ENCODE measurements at regions not wholly inside any gene's neighbourhood (a gene's known extent, or its start where the extent isn't known, plus 50 kb on each side); places are given as distances from the start of the nearest gene placed in this dataset.

DNA sequence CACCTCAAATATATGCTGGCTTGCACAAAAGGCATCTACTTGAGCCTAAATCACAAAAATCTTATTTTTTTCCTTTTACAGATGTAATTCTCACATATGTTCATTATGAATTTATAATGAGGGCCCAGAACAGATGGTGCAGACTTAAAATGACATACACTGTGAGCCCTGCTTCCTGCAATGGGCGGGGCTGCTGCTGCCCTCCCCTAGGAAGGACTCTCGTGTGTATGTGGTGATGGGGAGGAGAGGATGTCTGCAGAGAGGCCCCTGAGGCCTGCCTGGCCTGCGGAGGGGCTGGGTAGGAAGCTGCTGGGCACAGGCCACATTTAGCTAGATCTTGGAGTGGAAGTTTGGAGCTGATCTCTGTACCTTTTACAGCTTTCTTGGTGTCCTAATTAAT, 233.4 kb upstream of the KIRREL3 start:
- DNase-seq (ENCODE audit: low read depth in 2 of 2), result no peak

DNA sequence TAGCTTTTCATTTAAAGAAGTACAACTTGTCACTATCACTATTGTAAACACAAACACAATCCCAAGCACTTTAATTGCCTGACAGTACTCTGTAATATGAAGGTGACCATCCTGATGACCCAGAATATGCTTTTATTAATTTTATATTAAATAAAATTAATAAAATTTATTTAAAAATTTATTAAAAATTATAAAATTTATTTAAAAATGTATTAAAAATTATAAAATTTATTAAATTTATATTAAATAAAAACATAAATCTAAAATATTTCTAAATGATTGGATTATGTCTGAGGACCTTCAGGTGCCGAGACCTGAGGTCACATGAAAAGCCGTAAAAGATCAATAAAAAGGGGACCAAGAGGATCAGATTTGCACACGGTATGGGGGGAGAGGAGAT, 229.8 kb upstream of the KIRREL3 start:
- DNase-seq (ENCODE audit: low read depth in 2 of 2), result no peak

DNA sequence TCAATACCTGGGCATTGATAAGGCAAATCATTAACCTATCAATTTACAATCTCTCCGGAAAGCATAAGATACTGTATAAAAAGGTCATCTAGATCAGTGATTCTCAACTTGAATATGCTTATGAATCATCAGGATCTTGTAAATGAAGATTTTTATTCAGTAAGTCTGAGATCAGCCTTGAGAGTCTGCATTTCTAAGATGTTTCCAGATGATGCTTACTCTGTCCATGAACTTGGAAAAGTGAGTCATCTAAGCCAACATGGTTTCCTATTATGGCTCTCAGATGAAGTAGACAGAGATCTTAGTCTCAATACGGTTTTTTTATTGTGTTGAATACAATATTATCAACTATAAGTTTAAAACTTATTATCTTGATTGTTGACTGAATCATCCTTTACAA, 226.4 kb upstream of the KIRREL3 start:
- no peak for DNase-seq (ENCODE audit: low read depth in 2 of 2)

DNA sequence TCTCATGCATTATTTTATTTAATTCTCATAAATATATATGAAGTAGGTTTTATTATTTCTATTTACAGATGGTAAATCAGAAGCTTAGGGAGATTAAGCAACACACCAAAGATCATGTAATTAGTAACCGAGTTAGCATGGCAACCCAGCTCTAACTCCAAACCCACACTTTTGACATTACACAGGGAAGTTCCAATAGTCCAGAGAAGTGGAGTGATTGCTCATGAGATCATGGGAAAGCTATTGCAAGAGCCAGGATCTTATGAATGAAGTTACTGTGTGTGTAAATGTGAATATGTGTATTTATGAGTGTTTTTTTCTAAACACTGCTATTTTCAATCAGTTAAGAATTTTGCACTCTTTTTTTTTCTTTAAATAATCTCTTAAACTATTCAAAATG, 225.8 kb upstream of the KIRREL3 start:
- DNase-seq (ENCODE audit: low read depth in 2 of 2), result no peak

DNA sequence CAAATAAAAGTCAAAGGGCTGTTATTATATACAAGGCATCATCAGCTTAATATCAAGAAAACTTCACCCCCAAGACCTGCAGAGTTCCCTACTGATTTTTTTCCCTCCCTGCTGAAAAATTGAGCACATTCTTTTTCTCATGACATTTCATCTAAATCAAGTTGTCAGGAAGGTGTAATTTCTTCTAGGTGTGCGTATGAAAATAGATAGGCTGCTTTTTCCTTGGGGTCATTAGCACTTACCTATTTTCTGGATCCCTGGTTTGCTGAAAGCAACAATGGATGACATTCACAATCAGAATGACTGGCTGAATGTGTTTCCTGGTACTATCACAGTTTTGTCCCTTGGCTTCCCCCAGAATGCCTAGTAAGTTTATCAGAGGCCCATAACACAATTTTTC, 225.0 kb upstream of the KIRREL3 start:
- DNase-seq (ENCODE audit: low read depth in 2 of 2), result no peak

DNA sequence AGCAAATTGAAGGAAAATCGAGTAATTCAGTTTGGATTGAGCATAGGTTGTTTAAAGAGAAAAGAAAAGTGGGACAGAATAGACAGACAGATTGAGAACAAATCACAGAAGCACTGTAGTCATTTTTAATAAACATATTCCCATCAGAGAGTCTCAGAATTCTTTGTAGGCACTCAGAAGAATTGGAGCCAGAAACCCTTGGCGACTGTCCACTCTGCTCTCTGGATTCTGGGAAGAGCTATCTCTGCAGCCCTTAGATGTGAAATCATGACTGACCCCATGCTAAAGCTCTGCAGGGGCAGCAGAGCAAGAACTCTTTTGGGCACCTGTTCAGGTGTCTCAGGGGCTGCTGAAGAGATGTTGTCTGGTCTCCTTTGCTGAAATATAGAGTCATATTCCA, 223.7 kb upstream of the KIRREL3 start:
- no peak for DNase-seq (ENCODE audit: low read depth in 2 of 2)

DNA sequence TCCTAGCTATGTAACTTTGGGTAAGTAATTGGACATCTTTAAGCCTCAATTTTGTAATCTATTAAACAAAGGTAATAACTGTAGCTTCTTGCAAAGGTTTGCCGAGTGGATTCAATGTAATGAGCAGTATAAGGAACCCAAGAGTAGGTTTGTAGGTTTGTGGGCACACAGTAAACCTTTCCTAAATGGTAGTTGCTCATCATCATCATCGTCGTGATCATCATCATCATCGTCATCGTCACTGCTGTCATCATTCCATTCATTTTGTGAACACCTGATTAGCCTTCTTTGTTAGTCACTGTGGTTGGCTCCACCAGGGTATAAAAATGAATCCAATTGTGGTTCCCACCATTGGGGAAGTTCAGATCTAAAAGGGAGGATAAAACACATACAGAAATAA, 223.1 kb upstream of the KIRREL3 start:
- DNase-seq (ENCODE audit: low read depth in 2 of 2), result no peak

DNA sequence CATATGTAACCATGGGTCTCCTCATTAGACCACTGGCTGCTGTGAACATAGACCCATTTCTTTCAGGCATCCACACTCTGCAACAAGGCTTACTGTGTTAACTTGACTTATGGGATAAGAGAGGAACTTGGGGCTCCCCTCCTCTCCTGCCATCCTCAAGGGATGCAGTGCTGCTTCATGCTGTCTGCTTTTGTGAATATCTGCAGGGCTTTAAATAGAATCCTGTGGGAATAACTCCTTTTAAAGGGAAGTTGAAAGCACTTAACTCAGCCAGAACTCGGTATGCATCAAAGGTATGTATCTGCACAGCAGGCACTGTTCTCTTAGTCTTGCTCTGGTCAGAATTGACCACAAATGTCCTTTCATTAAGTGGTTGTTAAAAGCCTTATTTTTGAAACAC, 222.5 kb upstream of the KIRREL3 start:
- DNase-seq (ENCODE audit: low read depth in 2 of 2), result no peak

DNA sequence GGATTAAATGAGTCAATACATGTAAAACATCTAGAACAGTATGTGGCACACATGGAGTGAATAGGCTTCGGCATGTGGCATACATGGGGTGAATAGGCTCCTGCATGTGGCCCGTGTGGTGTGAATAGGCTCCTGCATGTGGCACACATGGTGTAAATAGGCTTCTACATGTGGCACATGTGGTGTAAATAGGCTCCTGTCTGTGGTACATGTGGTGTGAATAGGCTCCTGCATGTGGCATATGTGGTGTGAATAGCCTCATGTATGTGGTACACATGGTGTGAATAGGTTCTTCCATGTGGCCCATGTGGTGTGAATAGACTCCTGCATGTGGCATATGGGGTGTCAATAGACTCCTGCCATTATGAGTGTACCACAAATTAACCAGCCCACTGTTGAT, 219.1 kb upstream of the KIRREL3 start:
- DNase-seq (ENCODE audit: low read depth in 2 of 2), result no peak

DNA sequence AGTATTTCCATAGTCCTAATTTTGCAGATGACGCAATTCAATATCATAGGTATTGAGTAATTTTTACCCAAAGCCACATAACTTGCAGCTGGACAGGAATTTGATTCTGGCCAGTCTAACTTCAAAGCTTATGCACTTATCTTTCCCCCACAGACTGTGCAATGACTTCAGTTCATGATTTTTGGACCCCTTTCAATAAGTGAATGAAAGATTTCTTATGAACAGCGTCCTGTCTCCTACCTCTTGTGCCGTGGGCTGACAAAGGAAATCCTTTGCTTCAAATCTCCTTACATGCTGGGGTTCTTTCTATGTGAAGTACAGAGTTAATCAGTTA, 217.7 kb upstream of the KIRREL3 start:
- DNase-seq (ENCODE audit: low read depth in 2 of 2), result no peak

DNA sequence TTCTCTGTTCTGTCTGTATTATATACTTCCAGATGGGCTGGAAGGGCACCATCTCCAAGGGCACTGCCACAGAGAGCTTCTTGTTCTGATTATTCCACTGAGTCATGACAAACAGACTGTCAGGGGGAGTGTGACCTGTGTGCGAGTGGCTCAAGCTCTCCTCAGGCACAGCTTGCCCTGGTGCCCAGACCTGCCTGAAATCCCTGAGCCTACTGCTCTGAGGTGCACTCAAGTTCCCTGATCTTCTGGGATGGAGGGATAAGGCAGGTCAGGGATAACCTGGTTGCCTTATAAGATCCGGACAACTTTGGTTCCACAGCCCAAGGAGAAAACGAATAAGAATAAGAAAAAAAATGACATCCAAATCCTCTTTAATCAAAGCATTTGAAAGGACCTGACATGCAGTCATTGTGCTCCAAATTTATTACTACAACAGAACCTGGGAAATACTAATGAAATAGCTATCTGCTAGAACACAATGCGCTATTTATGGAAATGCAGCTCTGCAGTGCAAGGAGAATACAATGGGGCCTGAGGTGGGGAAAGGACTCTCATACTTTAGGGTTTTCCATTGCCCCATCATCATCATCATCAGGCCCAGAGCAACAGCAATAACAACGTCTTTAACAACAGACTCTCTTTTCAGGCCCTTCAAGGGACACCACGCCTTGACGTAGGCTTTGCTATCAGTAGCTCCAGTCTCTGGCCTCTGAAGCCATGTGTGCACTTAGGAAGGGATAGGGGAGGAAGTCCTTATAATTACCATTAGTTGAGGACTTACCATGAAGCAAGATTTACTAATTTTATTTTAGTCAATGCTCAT, 217.1 kb upstream of the KIRREL3 start:
- DNase-seq (ENCODE audit: low read depth in 2 of 2), result no peak

DNA sequence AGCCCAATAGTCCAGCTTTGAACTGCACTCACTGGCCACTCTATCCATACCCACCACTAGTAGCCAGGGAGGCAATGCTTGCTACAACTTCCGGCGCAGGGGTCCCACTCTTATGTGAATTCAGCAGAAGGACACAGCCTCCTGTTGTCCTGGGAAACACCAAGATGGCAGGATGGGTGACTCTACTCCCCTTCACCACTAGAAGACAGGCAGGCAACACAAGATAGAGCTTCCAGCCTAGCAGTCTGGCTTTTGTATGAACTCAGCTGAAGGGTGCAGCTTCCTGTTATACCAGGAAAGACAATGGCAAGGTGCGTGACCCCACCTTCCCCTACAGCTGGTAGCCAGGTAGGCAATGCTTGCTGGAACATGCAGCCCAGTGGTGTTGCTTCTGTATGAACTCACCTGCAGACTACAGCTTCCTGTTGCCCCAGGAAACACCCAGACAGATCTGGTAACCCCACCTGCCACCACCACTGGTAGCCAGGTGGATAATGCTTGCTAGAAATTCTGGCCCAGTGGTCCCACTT, 205.2 kb upstream of the KIRREL3 start:
- DNase-seq (ENCODE audit: low read depth in 2 of 2), result no peak

DNA sequence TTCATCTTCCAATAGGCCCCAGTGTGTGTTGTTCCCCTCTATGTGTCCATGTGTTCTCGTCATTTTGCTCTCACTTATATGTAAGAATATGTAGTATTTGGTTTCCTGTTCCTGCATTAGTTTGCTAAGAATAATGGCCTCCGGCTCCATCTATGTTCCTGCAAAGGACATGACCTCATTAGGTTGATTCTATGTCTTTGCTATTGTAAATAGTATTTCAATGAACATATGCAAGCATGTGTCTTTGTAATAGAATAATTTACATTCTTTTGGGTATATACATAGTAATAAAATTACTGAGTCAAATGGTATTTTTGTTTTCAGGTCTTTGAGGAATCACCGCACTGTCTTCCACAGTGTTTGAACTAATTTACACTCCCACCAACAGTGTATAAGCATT, 202.9 kb upstream of the KIRREL3 start:
- no peak for DNase-seq (ENCODE audit: low read depth in 2 of 2)

DNA sequence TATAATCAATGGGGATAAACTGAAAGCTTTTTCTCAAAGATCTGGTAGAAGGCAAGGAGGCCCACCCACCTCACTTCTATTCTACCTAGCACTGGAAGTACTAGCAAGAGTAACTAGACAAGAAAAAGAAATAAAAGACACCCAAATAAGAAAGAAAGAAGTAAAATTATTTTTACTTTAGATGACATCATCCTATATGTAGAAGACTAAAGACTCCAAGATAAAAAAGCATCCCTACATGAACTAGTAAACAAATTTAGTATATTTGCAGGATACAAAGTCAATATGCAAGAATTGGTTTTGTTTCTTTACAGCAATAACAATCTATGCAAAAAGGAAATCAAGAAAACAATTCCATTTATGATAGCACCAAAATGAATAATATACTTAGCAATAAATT, 201.5 kb upstream of the KIRREL3 start:
- no peak for DNase-seq (ENCODE audit: low read depth in 2 of 2)

DNA sequence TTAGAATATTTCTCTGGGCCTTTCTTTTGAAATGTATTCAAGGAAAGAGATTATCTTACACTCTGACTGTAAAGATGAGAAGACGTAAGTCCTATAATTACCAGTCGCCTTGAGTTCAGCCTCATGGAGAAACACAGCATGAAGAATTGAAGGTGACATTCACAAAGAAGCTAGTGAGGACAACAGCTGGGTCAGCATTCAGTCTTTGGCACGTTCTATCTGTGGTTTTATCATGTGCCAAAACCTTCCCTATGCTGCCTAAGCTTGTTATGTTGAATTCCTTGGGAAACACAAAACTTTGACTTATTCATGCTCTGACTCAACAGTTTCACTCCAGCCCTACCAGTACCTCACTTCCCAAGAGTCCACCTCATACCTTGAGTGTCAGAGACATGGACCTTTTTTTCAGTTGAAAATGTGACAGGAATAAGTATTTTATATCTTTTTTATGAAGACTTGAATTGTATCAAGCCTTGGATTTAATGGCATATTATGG, 198.8 kb upstream of the KIRREL3 start:
- DNase-seq (ENCODE audit: low read depth in 2 of 2), result no peak

DNA sequence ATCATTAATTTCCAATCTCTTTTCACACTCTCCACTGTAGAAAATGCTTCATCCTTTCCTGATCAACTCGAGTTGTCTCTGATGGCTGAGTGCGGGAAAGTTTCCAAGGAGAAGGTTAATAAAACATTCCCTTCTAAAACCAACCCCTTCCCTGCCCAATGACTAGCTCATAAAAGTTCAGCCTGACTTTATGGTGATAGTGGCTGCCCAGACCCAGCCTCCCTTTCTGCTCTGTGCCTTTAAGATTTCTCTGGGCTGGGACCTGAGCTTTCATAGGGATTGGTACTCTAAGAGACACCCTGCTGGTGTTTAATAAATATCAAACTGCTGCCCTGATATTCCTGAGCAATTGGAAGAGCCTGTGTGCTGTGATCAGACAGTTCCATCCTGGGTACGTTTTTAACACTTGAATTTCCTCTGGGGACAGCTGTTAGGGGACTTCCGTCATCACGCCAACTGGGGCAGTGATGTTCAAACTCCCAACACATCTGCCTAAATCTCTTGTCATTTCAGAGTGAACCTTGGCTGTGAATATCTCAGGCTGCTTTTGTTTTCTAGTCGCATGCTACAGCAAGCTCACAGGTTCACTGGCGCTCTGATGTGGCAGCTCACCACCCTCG, 195.0 kb upstream of the KIRREL3 start:
- DNase-seq (ENCODE audit: low read depth in 2 of 2), result no peak

DNA sequence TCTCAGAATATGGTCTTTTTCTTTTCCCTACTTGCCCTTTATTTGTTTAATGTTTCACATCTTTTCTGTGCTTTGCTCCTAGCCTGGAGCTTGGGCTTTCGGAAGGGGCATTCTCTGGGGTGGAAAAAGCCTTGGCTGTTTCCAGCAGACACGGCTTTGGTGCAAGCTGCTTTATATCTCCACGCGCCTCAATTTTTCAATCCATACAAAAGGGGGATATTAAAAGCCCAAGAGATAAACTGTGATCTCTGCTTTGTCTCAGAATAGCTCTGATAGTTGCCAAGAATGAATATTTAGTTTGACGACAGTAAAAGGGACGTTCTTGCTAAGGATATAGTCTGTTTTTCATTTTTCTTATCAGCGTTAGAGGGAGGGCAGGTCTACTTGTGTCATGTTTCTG, 194.0 kb upstream of the KIRREL3 start:
- DNase-seq (ENCODE audit: low read depth in 2 of 2), result no peak

DNA sequence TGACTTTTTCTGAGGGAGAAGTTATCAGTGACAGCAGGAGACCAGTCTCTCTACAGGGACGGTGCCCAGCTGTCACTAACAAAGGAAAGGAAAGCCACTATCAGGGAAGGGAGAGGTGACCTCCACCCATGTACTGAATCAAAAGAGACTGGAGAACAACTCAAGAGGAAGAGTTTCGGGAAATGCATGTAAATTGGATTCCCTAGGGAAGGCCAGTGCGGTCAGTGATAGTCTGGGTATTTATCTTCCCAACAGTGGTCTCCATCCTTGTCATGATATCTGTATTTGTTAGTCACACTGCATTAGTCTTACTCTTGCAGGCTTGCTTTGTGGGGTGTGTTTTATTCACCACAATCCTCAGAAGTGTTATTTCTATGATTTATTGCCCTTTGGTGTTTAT, 193.4 kb upstream of the KIRREL3 start:
- DNase-seq (ENCODE audit: low read depth in 2 of 2), result no peak

DNA sequence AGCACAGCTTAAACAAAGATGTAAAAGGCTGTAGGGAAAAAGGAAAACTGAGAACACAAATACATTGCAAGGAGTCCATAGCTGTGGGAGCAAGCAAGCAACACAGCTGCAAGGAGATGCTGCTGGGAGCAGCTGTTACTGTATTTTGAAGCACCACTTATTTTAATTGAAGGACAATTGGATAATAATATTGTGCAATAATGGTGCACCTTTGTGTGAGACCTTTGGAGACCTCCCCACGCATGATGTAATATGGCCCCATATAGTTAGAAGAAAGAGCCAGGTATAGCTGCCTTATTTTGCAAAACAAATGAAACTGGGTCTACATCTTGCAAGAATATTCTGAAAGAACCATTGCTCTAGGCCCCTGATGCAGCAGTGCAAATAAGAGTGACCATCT, 191.1 kb upstream of the KIRREL3 start:
- no peak for DNase-seq (ENCODE audit: low read depth in 2 of 2)

DNA sequence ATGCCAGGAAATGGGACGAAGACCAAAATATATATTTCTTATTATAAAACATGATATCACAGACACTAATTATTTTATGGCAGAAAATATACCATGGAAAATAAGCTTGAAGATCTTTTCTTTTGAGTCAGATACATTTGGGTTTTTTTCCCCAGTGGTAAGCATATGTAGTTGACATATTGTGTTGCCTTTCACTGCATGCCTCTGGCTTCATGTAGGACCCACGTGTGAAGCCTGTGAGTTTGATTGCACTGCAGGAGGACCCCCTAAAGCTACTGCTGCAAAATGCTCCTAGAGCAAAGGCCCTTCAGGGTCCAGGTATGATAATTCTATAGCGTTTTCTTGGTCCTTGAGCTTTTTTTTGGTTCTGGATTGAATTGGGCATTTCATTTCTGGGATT, 190.7 kb upstream of the KIRREL3 start:
- DNase-seq (ENCODE audit: low read depth in 2 of 2), result no peak

DNA sequence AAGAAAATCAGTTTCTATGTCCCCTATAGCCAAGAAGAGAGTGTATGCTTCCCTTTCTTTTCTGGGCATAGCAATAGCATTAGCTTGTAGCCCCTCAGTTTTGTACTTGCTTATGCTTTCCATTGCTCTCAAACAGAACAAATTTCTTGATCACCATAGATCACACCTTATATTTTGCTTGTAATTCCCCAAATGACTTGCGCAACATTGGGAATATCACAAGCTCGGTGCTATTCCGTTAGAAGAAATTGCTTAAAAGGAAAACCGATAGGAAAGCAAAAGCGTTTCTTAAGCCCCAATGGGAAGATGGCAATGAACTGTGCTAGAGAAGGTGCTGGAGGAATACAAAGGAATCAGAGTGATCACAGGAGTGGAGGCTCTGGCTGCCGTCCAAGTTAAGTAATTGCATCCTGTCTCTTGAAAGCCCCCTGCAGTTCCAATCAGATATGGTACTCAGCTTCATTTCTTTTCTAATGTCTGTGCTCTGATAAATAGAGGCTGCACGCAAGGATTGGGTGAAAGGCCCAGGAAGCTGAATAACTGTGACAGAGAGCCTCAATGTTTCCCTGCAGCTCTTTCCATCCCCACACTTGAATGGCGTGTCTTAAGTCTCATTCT, 182.1 kb upstream of the KIRREL3 start:
- no peak for DNase-seq (ENCODE audit: low read depth in 2 of 2)

DNA sequence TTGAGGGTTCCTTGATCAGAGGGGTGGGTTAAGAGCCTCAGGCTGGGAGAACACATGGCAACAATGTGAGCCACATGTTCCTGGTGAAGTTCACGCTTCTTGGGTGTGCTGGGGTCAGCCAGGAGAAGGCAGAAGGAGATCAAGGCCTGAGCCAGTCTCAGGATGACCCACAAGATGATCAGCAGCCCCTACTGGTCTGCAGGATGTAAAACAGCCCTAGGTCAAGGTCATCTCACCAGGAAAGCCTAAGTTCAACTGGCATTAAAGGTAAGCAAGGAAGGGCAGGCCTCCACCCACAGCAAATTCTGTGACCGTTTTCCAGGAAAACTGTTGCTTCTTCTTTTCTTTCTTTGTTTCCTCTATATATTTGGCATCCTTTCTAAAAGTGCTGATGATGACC, 156.7 kb upstream of the KIRREL3 start:
- no peak for DNase-seq (ENCODE audit: low read depth in 2 of 2)

DNA sequence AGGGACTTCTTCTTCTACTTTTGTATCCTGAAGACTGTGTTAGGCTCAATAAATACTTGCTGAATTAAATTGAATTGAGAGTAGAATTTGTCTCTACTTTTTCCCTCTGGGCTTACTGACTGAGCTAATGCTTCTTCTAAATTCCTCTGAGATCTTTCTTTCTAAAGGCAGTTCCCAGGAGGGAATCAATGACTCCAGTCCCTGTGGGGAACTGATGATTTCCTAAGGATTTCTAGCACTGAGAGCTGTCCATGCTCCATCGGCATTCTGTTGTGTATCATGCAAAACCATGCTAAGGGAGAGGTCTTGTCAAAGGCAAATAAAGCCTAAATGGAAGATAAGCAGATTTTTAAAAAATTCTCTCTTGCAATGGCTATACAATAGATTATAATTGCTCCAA, 148.8 kb upstream of the KIRREL3 start:
- DNase-seq (ENCODE audit: low read depth in 2 of 2), result no peak
